ENCODE measurements at regions not wholly inside any gene's neighbourhood (a gene's known extent, or its start where the extent isn't known, plus 50 kb on each side); places are given as distances from the start of the nearest gene placed in this dataset.

- TF ChIP-seq CTCF (IDR thresholded peaks at IDR 0.05) (no peak), POLR2A (IDR thresholded peaks at IDR 0.05) (no peak)
Measured at GRCh38 chr14:25837551-25837965, 760.3 kb downstream of the NOVA1 start.

Measured in gastroesophageal sphincter (tissue), 3 donors.